Right lobe of liver (tissue), 4 donors: ENCODE measurements at regions not wholly inside any gene's neighbourhood (a gene's known extent, or its start where the extent isn't known, plus 50 kb on each side); places are given as distances from the start of the nearest gene placed in this dataset.

Experiments used
- CTCF ChIP-seq, 4 donors: fragments of 200-600 bp in 3 of 4; fragments of 450-650 bp in 1 of 4; IDR thresholded peaks; one replicate each; pipeline versions ENCODE4 v1.5.1 to v1.8.0; 2016 to 2022; ENCODE audit warnings: antibody characterized with exemption in 4 of 4, mild to moderate bottlenecking in 2 of 4
- POLR2A ChIP-seq: fragments of 450-650 bp; IDR thresholded peaks from one replicate; pipeline ENCODE4 v1.6.1; 2017; ENCODE audit warnings: antibody characterized with exemption, mild to moderate bottlenecking
- donor health status: DM: no; HTN: no; CAD: no.
- donor health status: DM: no; HTN: no; CAD: no.
- donor health status: DM: no; HTN: yes; CAD: no.

DNA sequence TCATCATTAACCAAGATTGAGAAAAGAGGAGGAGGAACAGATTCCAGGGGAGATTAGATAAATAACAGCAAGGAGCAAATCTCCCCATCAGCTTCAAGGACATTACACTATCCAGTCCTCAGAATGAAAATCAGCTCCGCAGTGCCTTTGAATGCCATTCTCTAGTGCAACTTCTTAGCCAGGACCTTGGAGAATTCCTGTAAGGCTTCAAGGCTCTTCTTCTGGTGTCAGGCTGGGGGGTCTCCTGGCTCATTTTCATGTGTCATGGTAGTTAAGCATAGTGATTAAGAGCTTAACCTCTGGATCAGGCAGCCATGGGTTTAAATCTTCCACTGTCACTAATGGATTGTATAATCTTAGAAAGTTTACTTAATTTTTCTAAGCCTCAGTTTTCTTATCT lies 137.3 kb upstream of the CCL2 start:
- no peak for TF ChIP-seq CTCF (IDR thresholded peaks at IDR 0.05)
- TF ChIP-seq POLR2A = no peak
